ENCODE measurements at regions not wholly inside any gene's neighbourhood (a gene's known extent, or its start where the extent isn't known, plus 50 kb on each side); places are given as distances from the start of the nearest gene placed in this dataset.

DNA sequence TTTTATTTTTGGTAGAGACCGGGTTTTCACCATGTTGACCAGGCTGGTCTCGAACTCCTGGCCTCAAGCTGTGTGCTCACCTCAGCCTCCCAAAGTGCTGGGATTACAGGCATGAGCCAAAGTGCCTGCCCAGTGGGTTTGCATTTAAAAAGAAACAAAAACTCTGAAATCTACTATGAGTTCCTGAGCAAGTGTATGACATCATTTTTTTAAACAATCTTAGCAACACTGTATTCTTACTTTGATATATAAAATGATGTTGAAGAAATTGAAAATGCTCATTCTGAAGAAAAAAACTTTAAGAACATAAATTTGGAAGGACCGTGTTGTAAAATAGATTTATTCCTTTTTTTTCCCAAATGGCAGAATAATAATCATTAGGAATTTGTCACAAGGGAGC lies 1199.7 kb downstream of the DIAPH3 start (continued):
- TF ChIP-seq, protein P1, sequence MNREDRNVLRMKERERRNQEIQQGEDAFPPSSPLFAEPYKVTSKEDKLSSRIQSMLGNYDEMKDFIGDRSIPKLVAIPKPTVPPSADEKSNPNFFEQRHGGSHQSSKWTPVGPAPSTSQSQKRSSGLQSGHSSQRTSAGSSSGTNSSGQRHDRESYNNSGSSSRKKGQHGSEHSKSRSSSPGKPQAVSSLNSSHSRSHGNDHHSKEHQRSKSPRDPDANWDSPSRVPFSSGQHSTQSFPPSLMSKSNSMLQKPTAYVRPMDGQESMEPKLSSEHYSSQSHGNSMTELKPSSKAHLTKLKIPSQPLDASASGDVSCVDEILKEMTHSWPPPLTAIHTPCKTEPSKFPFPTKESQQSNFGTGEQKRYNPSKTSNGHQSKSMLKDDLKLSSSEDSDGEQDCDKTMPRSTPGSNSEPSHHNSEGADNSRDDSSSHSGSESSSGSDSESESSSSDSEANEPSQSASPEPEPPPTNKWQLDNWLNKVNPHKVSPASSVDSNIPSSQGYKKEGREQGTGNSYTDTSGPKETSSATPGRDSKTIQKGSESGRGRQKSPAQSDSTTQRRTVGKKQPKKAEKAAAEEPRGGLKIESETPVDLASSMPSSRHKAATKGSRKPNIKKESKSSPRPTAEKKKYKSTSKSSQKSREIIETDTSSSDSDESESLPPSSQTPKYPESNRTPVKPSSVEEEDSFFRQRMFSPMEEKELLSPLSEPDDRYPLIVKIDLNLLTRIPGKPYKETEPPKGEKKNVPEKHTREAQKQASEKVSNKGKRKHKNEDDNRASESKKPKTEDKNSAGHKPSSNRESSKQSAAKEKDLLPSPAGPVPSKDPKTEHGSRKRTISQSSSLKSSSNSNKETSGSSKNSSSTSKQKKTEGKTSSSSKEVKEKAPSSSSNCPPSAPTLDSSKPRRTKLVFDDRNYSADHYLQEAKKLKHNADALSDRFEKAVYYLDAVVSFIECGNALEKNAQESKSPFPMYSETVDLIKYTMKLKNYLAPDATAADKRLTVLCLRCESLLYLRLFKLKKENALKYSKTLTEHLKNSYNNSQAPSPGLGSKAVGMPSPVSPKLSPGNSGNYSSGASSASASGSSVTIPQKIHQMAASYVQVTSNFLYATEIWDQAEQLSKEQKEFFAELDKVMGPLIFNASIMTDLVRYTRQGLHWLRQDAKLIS (CRISPR knock-in tag; IDR thresholded peaks at IDR 0.05; ENCODE audit: borderline replicate concordance), result no peak
- TF ChIP-seq NR1H2 (CRISPR knock-in tag; IDR thresholded peaks at IDR 0.05) (no peak), CBFB (CRISPR knock-in tag; IDR thresholded peaks at IDR 0.05; ENCODE audit: low read depth) (no peak), ZNF317 (CRISPR knock-in tag; IDR thresholded peaks at IDR 0.05; ENCODE audit: borderline replicate concordance, low read depth) (no peak), TEAD4 (CRISPR knock-in tag; IDR thresholded peaks at IDR 0.05) (no peak), ZNF121 (CRISPR knock-in tag; IDR thresholded peaks at IDR 0.05) (no peak)
- TF ChIP-seq, protein P2, sequence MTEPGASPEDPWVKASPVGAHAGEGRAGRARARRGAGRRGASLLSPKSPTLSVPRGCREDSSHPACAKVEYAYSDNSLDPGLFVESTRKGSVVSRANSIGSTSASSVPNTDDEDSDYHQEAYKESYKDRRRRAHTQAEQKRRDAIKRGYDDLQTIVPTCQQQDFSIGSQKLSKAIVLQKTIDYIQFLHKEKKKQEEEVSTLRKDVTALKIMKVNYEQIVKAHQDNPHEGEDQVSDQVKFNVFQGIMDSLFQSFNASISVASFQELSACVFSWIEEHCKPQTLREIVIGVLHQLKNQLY (CRISPR knock-in tag; IDR thresholded peaks at IDR 0.05), result no peak
- TF ChIP-seq, protein P3, sequence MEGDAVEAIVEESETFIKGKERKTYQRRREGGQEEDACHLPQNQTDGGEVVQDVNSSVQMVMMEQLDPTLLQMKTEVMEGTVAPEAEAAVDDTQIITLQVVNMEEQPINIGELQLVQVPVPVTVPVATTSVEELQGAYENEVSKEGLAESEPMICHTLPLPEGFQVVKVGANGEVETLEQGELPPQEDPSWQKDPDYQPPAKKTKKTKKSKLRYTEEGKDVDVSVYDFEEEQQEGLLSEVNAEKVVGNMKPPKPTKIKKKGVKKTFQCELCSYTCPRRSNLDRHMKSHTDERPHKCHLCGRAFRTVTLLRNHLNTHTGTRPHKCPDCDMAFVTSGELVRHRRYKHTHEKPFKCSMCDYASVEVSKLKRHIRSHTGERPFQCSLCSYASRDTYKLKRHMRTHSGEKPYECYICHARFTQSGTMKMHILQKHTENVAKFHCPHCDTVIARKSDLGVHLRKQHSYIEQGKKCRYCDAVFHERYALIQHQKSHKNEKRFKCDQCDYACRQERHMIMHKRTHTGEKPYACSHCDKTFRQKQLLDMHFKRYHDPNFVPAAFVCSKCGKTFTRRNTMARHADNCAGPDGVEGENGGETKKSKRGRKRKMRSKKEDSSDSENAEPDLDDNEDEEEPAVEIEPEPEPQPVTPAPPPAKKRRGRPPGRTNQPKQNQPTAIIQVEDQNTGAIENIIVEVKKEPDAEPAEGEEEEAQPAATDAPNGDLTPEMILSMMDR (IDR thresholded peaks at IDR 0.05), result no peak
- TF ChIP-seq, protein P4, sequence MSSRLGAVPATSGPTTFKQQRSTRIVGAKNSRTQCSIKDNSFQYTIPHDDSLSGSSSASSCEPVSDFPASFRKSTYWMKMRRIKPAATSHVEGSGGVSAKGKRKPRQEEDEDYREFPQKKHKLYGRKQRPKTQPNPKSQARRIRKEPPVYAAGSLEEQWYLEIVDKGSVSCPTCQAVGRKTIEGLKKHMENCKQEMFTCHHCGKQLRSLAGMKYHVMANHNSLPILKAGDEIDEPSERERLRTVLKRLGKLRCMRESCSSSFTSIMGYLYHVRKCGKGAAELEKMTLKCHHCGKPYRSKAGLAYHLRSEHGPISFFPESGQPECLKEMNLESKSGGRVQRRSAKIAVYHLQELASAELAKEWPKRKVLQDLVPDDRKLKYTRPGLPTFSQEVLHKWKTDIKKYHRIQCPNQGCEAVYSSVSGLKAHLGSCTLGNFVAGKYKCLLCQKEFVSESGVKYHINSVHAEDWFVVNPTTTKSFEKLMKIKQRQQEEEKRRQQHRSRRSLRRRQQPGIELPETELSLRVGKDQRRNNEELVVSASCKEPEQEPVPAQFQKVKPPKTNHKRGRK (CRISPR knock-in tag; IDR thresholded peaks at IDR 0.05; ENCODE audit: borderline replicate concordance), result no peak

DNA sequence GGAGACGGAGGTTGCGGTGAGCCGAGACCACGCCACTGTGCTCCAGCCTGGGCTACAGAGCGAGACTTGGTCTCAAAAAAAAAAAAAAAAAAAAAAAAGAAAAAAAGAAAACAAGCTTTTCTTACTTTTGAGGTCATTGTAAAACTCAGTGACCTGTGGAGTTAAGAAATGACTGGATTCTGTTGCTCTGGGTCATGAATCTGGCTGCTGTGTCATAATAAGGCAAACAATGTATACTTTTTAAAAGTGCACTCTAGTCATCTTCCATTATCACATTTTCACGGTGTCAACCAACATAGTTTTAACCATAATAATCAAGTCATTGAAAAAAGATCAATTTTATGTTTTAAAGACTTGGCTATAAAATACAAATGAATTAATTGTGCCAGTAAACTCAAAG lies 1186.6 kb downstream of the DIAPH3 start:
- H3K4me1 Mint-ChIP-seq, result peaks cover 16% of the 10 kb centered on the region
- no peak for DNase-seq (ENCODE audit: low spot score)
- TF ChIP-seq TEAD1 (CRISPR knock-in tag; IDR thresholded peaks at IDR 0.05), result no peak
- no peak for TF ChIP-seq PRRX2 (CRISPR knock-in tag; IDR thresholded peaks at IDR 0.05)
- no peak for TF ChIP-seq RELA (CRISPR knock-in tag; IDR thresholded peaks at IDR 0.05; ENCODE audit: borderline replicate concordance)
- TF ChIP-seq, protein P5, sequence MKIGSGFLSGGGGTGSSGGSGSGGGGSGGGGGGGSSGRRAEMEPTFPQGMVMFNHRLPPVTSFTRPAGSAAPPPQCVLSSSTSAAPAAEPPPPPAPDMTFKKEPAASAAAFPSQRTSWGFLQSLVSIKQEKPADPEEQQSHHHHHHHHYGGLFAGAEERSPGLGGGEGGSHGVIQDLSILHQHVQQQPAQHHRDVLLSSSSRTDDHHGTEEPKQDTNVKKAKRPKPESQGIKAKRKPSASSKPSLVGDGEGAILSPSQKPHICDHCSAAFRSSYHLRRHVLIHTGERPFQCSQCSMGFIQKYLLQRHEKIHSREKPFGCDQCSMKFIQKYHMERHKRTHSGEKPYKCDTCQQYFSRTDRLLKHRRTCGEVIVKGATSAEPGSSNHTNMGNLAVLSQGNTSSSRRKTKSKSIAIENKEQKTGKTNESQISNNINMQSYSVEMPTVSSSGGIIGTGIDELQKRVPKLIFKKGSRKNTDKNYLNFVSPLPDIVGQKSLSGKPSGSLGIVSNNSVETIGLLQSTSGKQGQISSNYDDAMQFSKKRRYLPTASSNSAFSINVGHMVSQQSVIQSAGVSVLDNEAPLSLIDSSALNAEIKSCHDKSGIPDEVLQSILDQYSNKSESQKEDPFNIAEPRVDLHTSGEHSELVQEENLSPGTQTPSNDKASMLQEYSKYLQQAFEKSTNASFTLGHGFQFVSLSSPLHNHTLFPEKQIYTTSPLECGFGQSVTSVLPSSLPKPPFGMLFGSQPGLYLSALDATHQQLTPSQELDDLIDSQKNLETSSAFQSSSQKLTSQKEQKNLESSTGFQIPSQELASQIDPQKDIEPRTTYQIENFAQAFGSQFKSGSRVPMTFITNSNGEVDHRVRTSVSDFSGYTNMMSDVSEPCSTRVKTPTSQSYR (CRISPR knock-in tag; IDR thresholded peaks at IDR 0.05), result no peak
- TF ChIP-seq OVOL2 (CRISPR knock-in tag; IDR thresholded peaks at IDR 0.05; ENCODE audit: borderline replicate concordance), result no peak
- TF ChIP-seq ZNF317 (CRISPR knock-in tag; IDR thresholded peaks at IDR 0.05; ENCODE audit: borderline replicate concordance, low read depth), result no peak
- TF ChIP-seq, protein P6, sequence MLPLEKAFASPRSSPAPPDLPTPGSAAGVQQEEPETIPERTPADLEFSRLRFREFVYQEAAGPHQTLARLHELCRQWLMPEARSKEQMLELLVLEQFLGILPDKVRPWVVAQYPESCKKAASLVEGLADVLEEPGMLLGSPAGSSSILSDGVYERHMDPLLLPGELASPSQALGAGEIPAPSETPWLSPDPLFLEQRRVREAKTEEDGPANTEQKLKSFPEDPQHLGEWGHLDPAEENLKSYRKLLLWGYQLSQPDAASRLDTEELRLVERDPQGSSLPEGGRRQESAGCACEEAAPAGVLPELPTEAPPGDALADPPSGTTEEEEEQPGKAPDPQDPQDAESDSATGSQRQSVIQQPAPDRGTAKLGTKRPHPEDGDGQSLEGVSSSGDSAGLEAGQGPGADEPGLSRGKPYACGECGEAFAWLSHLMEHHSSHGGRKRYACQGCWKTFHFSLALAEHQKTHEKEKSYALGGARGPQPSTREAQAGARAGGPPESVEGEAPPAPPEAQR (CRISPR knock-in tag; IDR thresholded peaks at IDR 0.05), result no peak
- no peak for TF ChIP-seq GTF2I (CRISPR knock-in tag; conservative IDR thresholded peaks at IDR 0.05)
- TF ChIP-seq ELF4 (CRISPR knock-in tag; IDR thresholded peaks at IDR 0.05; ENCODE audit: low read depth), result no peak
- no peak for TF ChIP-seq NFYB (CRISPR knock-in tag; conservative IDR thresholded peaks at IDR 0.05; ENCODE audit: low read depth)
- TF ChIP-seq ZNF263 (CRISPR knock-in tag; IDR thresholded peaks at IDR 0.05; ENCODE audit: low read depth), result no peak
- TF ChIP-seq, protein P7, sequence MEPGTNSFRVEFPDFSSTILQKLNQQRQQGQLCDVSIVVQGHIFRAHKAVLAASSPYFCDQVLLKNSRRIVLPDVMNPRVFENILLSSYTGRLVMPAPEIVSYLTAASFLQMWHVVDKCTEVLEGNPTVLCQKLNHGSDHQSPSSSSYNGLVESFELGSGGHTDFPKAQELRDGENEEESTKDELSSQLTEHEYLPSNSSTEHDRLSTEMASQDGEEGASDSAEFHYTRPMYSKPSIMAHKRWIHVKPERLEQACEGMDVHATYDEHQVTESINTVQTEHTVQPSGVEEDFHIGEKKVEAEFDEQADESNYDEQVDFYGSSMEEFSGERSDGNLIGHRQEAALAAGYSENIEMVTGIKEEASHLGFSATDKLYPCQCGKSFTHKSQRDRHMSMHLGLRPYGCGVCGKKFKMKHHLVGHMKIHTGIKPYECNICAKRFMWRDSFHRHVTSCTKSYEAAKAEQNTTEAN (CRISPR knock-in tag; IDR thresholded peaks at IDR 0.05), result no peak
- TF ChIP-seq ATF1 (CRISPR knock-in tag; IDR thresholded peaks at IDR 0.05), result no peak
- no peak for TF ChIP-seq MYBL2 (CRISPR knock-in tag; IDR thresholded peaks at IDR 0.05)

More for the DNA sequence above, 1186.6 kb downstream of the DIAPH3 start:
- Mint-ChIP-seq H3K9me3 (peaks cover 2% of the 10 kb centered on the region), H3K27me3 (ENCODE audit: low read depth) (no peaks in the 10 kb centered on the region), H3K27ac (no peak overlapping the region), H3K4me3 (no peak overlapping the region), H3K36me3 (no peaks in the 10 kb centered on the region)
- CTCF ChIA-PET, result no interaction called here
- no peak for ATAC-seq
- POLR2A ChIA-PET, result no interaction called here

Data from WTC11 (cell line).